ENCODE measurements at regions not wholly inside any gene's neighbourhood (a gene's known extent, or its start where the extent isn't known, plus 50 kb on each side); places are given as distances from the start of the nearest gene placed in this dataset.

DNA sequence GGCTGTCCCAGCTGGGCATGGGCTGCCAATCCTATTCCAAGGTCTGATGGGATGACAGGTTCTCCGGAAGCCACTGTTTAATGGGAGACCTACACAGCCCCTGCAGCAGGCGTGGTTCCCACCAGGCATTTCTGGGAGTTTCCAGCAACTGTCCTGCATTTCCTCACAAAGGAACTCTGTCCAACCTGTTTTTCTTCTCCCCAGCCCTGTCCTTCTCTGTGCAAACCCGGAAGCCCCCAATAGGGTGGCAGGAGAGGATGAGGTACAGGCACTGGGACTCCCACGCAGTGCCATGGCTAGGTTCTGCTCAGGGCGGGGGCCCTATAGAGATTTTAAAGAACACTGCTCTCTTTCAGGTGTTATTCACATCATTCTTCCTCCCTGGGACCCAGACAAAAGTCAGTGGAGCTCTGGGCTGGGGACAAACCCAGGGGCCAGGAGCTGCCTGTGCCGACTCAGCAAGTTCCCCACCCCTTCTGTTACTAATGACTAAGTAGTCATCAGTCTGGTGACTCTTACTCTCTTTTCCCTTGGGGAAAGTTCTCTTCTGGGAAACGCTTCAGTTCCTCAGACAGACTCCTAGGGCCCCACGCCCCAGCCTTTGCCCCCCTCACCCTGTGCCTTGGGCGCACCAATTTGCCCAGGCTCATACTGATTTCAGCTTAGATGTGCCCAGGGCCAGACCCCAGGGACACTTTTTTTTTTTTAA, 97.7 kb downstream of the CD47 start:
- TF ChIP-seq, protein P1, sequence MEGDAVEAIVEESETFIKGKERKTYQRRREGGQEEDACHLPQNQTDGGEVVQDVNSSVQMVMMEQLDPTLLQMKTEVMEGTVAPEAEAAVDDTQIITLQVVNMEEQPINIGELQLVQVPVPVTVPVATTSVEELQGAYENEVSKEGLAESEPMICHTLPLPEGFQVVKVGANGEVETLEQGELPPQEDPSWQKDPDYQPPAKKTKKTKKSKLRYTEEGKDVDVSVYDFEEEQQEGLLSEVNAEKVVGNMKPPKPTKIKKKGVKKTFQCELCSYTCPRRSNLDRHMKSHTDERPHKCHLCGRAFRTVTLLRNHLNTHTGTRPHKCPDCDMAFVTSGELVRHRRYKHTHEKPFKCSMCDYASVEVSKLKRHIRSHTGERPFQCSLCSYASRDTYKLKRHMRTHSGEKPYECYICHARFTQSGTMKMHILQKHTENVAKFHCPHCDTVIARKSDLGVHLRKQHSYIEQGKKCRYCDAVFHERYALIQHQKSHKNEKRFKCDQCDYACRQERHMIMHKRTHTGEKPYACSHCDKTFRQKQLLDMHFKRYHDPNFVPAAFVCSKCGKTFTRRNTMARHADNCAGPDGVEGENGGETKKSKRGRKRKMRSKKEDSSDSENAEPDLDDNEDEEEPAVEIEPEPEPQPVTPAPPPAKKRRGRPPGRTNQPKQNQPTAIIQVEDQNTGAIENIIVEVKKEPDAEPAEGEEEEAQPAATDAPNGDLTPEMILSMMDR (conservative IDR thresholded peaks at IDR 0.05; ENCODE audit: low read depth, low read length) = no peak
- H3K4me3 ChIP-seq (ENCODE audit: low read depth, low read length) = no peak overlapping the region
- no peak for DNase-seq (ENCODE audit: low read depth)

DNA sequence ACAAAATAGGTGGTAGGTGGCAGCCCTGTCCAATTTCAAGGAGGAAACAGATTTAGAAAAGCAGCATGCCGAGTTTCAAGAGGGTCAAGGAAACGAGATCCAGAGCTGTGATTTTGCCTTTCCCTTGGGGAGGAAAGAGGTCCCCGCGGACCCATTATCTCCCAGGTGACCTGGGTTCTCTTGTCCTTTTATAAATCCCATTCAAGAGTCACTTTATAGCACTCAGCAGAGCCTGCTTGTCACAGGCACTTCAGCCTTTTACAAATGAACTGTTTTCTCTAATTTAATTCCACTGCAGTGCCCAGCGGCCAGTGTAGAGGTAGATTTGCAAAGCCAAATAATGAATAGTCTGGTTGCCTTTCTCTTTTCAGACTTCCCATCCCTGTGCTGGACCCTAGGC, 99.9 kb downstream of the CD47 start:
- DNase-seq (ENCODE audit: low read depth) = no peak
- no peak overlapping the region for H3K4me3 ChIP-seq (ENCODE audit: low read depth, low read length)
- TF ChIP-seq, protein P1 (conservative IDR thresholded peaks at IDR 0.05; ENCODE audit: low read depth, low read length) = no peak

DNA sequence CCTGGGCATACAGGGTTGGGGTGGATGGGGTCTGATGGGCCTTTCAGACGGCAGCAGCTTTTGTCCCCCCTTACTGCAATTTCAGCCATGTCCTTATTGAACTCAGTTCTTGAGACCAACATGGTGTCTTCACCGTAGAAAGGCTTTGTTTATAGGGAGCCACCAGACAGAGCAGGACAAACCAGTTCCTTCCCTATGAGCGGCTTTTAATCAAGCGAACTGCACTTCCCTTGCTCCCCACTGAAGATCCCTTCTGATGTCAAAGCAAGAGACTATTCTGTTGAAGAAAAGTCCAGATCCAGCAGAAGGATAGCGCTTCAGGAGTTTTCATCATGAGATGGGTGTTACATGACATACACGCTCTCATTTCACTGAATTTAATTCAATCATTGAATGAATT, 100.4 kb downstream of the CD47 start:
- TF ChIP-seq, protein P1 (conservative IDR thresholded peaks at IDR 0.05; ENCODE audit: low read depth, low read length) = no peak
- no peak for DNase-seq (ENCODE audit: low read depth)
- no peak overlapping the region for H3K4me3 ChIP-seq (ENCODE audit: low read depth, low read length)

DNA sequence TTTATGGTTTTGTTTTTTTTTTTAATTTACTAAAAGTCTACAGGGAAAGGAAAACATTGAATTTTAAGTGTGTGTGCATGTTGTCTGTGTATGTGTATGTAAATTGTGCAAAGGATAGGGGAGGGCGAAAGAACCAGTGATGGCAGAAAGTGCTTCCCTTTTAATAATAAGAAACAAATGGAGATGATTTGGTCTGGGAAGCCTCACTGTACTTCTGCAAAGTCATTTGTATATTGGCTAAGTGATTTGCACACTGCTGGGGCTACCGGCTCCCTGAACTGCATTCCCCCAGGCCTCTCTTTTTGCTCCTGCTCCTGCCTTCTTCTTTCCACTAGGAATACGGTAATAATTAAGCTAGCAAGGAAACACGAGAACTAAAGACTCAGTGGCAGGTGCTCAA, 101.2 kb downstream of the CD47 start:
- no peak for DNase-seq (ENCODE audit: low read depth)
- TF ChIP-seq, protein P1 (conservative IDR thresholded peaks at IDR 0.05; ENCODE audit: low read depth, low read length) = no peak
- no peak overlapping the region for H3K4me3 ChIP-seq (ENCODE audit: low read depth, low read length)

DNA sequence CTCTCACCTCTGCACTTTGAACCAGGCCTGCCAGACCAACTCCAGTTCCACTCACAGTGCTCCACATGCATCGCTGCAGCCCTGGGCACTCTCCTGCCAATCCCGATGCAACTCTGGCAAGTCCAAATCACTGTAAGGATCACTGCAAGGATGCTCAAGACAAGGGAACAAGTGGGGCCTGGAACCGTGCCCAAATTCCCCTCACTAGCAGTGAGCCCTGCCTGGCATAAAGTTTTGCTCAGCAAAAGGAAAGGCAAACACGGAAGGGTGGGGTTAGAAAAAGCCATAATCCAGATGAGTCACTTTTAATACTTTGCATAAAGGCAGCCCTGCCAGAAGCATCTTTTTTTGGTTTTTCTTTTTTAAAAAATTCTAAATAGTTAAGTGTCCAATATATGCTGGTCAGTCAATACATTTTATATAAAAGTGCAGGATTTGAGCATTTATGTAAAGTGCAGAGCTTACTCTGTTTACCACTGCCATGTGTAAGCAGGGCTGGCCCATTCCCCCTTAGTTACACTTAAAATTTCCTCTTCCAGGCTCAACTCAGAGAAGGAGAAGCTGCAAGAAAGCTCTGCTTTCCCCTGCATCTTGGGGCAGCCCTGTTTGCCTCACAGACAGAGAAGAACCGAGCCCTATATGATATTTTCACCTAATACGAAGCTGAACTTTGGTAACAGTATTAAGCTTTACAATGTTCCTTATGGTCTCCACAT, 102.2 kb downstream of the CD47 start:
- H3K4me3 ChIP-seq (ENCODE audit: low read depth, low read length) = no peak overlapping the region
- TF ChIP-seq, protein P1 (conservative IDR thresholded peaks at IDR 0.05; ENCODE audit: low read depth, low read length) = no peak
- DNase-seq (ENCODE audit: low read depth) = peak; percentile 49

DNA sequence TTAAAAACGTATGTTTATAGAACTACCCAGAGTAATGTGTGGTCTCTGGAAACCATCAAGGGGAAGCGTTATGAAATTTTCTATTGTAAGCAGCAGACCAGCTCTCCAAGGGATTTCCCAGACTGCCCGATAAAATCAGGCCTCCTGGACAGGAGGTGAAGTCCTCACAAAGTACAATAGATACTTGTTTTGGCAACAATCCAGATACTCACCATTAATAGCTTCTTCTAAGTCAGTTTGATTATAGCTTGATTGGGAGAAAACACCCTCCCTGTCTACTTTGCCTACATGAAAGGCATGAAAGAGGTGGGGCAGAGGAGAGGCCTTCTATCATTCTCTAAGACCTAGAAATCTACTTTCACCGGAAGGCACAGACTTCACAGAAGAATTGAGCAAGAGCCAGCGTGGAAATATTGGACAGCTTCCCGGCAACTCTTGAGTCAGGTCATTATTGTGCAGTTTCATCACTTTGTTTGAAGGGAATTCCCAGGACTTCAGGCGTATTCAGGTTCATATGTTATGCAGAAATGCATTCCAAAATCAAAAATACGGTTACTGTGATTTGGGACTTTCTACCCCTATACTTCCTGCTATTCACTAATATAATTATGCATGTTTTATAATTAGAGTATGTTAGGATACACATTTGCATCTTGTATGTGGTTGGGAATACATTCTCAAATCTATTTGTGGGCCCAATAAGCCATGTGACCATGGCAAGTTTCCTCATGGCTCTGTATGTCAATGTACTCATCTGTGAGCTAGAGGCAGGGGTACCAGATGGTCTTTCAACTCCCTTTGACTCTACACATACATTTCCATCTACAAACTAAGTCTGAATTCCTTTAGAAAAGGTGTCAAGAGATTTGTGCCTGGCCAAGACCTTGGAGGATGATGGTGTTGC, 103.5 kb downstream of the CD47 start:
- no peak overlapping the region for H3K4me3 ChIP-seq (ENCODE audit: low read depth, low read length)
- TF ChIP-seq, protein P1 (conservative IDR thresholded peaks at IDR 0.05; ENCODE audit: low read depth, low read length) = no peak
- peak; percentile 99 for DNase-seq (ENCODE audit: low read depth)
